Activated naive CD4-positive, alpha-beta T cell treated with anti-CD3 and anti-CD28 coated beads for 36 hours (primary cell): ENCODE measurements at regions not wholly inside any gene's neighbourhood (a gene's known extent, or its start where the extent isn't known, plus 50 kb on each side); places are given as distances from the start of the nearest gene placed in this dataset.
A peak's percentile ranks its signal among the peaks of the same experiment; 100 is the strongest.

Experiments used
- CTCF ChIA-PET: fragments of 350-600 bp; sonication (Branson Sonifier 250); formaldehyde crosslinking; loops from one replicate; lab custom pipeline; 2021; ENCODE audit warnings: antibody characterized with exemption; lab: Charles Lee
- DNase-seq: peaks from one replicate; pipeline ENCODE4 v3.0.0-alpha.2; 2020
- H3K27ac Mint-ChIP-seq: one replicate; pipeline ENCODE4 v1.8.0; 2021; ENCODE audit warnings: mild to moderate bottlenecking, mixed read lengths
- H3K27me3 Mint-ChIP-seq: one replicate; pipeline ENCODE4 v1.8.0; 2021; ENCODE audit warnings: low read depth, mixed read lengths
- H3K36me3 Mint-ChIP-seq: one replicate; pipeline ENCODE4 v1.8.0; 2021; ENCODE audit warnings: low read depth, mixed read lengths
- H3K4me1 Mint-ChIP-seq: one replicate; pipeline ENCODE4 v1.8.0; 2021; ENCODE audit warnings: low read depth, mixed read lengths
- H3K4me3 Mint-ChIP-seq: one replicate; pipeline ENCODE4 v1.8.0; 2021; ENCODE audit warnings: mild to moderate bottlenecking, moderate library complexity, mixed read lengths
- H3K9me3 Mint-ChIP-seq: one replicate; pipeline ENCODE4 v1.8.0; 2021; ENCODE audit warnings: mixed read lengths
- intact Hi-C: fragments of 100-400 bp; cut with micrococcal nuclease; formaldehyde crosslinking; loops from one replicate; pipeline ENCODE4 v1.15.1; 2023

DNA sequence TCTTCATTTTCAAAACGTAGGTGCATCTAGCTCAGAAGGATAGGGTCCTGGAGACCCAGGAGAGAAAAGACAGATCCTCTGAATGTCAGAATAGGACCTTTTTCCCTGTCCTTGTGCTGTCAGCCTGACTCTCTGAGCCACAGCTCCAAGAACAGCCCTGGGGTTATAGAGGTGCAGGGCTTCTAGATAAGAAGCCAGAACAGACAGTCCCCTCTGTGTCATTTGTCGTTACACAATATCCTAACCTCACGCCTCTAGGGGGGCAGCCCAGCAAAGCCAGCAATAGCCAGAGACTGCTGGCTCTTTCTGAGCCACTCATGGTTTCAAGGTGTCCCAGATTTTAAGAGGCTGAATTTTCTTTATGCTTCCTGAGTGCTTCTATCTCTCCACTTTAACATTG, 153.2 kb upstream of the THBS1 start:
- peak; percentile 16 for DNase-seq
- H3K27ac Mint-ChIP-seq = no peak overlapping the region
- H3K36me3 Mint-ChIP-seq = no peaks in the 10 kb centered on the region
- H3K4me3 Mint-ChIP-seq = no peak overlapping the region
- H3K4me1 Mint-ChIP-seq = peaks cover 38% of the 10 kb centered on the region
- peaks cover 1% of the 10 kb centered on the region for H3K9me3 Mint-ChIP-seq
- H3K27me3 Mint-ChIP-seq = peaks cover 33% of the 10 kb centered on the region
- intact Hi-C loops = loop anchor here (2.0 to 10.0 kb wide), 13 partner anchors 17 to 1355 kb away; partner anchors contain the start of genes FSIP1 and RASGRP1
- CTCF ChIA-PET = interaction anchor here (0.6 to 0.7 kb wide), 2 partner anchors 264 to 1764 kb away, joined by 3 to 5 read pairs; no protein-coding TSS in a partner anchor

DNA sequence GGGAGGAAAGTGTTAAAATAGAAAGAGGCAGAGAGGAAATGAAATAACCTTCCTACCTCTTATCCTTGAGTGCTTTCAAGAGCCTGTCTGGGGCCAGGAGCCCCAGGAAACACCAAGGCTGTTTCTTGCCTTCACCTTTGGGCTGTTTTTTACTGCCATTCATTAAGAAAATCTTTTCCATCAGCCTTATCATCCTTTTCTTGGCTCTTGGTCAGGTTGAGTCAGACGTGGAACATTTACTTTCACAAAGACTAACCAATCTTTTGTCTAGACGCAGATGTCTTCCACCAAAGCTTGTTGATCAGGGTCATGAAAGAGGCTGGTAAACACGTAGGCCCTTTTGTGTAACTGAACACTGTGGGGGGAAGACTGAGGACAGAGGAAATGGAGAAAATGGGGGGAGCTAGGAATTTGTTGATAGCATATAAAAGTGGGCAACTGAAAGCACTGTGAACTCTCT, 151.0 kb upstream of the THBS1 start:
- H3K27me3 Mint-ChIP-seq = peaks cover 43% of the 10 kb centered on the region
- peaks cover 38% of the 10 kb centered on the region for H3K4me1 Mint-ChIP-seq
- CTCF ChIA-PET = interaction anchor here (0.7 to 0.9 kb wide), 2 partner anchors 153 to 728 kb away, joined by 3 read pairs; no protein-coding TSS in a partner anchor
- H3K4me3 Mint-ChIP-seq = no peak overlapping the region
- DNase-seq = peak; percentile 11
- intact Hi-C loops = loop anchor here (5.0 to 10.0 kb wide), 5 partner anchors 168 to 865 kb away; partner anchors contain the start of gene RASGRP1
- H3K27ac Mint-ChIP-seq = no peak overlapping the region
- H3K36me3 Mint-ChIP-seq = no peaks in the 10 kb centered on the region
- H3K9me3 Mint-ChIP-seq = peaks cover 1% of the 10 kb centered on the region

DNA sequence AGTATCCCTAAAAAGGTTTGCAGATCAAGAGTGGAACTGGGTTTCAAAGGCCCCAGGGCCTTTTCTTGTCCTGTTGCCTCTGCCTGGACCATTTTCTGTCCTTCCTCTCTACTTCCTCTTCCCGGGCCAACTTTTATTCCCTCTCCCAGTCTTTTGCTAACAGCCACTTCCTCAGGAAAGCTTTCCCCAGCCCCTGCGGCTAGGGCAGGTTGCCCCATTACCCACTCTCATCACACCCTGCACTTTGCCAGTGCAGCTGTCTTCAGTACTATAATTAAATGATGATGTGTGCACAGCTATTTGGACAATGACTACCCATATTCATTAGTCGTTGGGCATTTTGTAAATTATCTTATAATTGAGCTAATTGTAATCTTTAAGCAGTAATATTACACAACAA, 150.5 kb upstream of the THBS1 start:
- Mint-ChIP-seq H3K27me3 (peaks cover 43% of the 10 kb centered on the region), H3K36me3 (no peaks in the 10 kb centered on the region), H3K4me3 (no peak overlapping the region), H3K27ac (no peak overlapping the region), H3K9me3 (peaks cover 1% of the 10 kb centered on the region), H3K4me1 (peaks cover 38% of the 10 kb centered on the region)
- intact Hi-C loops = no loop called here
- no peak for DNase-seq
- CTCF ChIA-PET = interaction anchor here (0.5 kb wide), 1 partner anchor 327 kb away, joined by 3 read pairs; no protein-coding TSS in a partner anchor

DNA sequence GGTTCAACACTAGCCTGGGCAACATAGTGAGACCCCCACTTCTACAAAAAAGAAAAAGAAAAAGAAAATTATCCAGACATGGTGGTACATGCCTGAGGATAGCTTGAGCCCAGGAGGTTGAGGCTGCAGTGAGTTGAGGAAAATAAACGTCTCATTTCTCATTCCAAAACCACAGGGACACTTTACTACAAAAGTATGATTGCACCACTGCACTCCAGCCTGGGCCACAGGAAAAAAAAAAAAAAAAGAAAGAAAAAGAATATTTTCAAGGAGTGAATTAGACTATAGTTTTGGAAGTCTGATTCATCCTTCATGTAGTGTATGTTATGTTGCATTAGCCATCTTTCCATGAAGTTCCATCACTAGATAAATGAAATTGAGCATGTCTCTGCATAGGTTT, 149.5 kb upstream of the THBS1 start:
- Mint-ChIP-seq H3K9me3 (no peaks in the 10 kb centered on the region), H3K4me3 (no peak overlapping the region), H3K4me1 (peaks cover 38% of the 10 kb centered on the region), H3K27me3 (peaks cover 41% of the 10 kb centered on the region), H3K27ac (no peak overlapping the region), H3K36me3 (no peaks in the 10 kb centered on the region)
- intact Hi-C loops = no loop called here
- DNase-seq = no peak
- CTCF ChIA-PET = no interaction called here

DNA sequence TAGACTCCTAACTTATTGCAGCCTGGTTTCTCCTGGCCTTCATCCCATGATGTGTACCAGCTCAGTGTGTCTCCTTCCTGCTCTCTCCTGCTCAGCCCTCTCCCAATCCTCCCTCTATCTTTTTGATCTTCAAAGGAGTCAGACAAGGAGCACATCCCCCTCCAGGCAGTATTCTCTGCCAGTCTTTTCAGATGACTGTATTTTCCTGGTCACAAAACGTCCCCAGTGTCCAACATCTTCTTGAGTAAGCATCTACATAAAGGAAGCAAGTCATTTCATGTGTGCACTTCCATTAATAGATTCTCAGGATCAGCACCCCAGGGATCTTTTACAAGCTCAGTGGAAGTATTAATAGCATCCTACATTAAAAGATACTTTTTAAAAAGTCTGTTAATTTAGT, 148.9 kb upstream of the THBS1 start:
- Mint-ChIP-seq H3K27me3 (peaks cover 44% of the 10 kb centered on the region), H3K4me3 (no peak overlapping the region), H3K4me1 (peaks cover 32% of the 10 kb centered on the region), H3K36me3 (no peaks in the 10 kb centered on the region), H3K9me3 (no peaks in the 10 kb centered on the region), H3K27ac (no peak overlapping the region)
- CTCF ChIA-PET = no interaction called here
- intact Hi-C loops = loop anchor here (1.0 kb wide), 1 partner anchor 18 kb away; no protein-coding TSS in a partner anchor
- no peak for DNase-seq

DNA sequence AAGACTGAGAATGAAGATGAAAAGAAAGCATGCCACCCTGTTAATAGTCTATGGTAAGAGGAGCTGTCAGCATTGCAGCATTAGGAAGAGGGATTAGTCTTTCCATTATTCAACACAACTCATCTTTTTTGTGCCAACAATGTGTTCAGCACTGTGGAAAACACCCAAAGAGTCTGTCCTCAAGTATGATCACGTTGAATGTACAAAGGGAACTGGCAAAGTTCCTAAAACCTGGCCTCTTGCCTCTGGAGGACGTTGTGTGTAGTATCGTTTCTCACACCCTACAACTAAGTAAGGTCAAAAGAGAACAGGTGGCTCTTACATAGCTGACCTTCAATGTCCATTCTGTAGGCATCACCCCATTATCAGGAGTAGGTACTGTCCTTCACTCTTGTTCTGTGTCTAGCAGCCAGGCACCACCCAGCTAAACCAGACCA, 147.9 kb upstream of the THBS1 start:
- intact Hi-C loops = loop anchor here (1.0 kb wide), 1 partner anchor 17 kb away; no protein-coding TSS in a partner anchor
- H3K9me3 Mint-ChIP-seq = no peaks in the 10 kb centered on the region
- peaks cover 23% of the 10 kb centered on the region for H3K4me1 Mint-ChIP-seq
- peaks cover 48% of the 10 kb centered on the region for H3K27me3 Mint-ChIP-seq
- no peak for DNase-seq
- H3K27ac Mint-ChIP-seq = no peak overlapping the region
- H3K4me3 Mint-ChIP-seq = no peak overlapping the region
- CTCF ChIA-PET = no interaction called here
- no peaks in the 10 kb centered on the region for H3K36me3 Mint-ChIP-seq

DNA sequence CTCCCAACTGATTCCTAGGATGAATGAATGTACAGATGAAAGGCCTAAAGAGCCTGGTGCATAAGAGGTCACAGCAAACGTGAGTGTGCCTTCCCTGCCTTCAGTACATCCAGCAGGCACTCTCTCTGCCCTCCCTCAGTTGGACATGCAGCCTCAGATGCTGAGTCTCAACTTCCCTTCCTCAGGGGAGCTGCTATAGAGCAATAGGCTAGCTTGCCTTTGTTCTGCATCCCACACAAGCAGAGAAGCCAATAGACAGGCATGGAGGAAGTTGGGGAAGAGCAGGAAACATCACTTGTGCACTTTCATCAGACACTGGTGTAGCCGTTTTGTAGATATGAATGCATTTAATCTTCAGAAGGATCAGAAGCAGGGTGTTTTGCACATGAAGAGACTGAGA, 147.5 kb upstream of the THBS1 start:
- no peaks in the 10 kb centered on the region for H3K9me3 Mint-ChIP-seq
- no peak overlapping the region for H3K27ac Mint-ChIP-seq
- H3K36me3 Mint-ChIP-seq = no peaks in the 10 kb centered on the region
- peaks cover 47% of the 10 kb centered on the region for H3K27me3 Mint-ChIP-seq
- no peak overlapping the region for H3K4me3 Mint-ChIP-seq
- DNase-seq = no peak
- intact Hi-C loops = no loop called here
- H3K4me1 Mint-ChIP-seq = peaks cover 19% of the 10 kb centered on the region
- CTCF ChIA-PET = no interaction called here

DNA sequence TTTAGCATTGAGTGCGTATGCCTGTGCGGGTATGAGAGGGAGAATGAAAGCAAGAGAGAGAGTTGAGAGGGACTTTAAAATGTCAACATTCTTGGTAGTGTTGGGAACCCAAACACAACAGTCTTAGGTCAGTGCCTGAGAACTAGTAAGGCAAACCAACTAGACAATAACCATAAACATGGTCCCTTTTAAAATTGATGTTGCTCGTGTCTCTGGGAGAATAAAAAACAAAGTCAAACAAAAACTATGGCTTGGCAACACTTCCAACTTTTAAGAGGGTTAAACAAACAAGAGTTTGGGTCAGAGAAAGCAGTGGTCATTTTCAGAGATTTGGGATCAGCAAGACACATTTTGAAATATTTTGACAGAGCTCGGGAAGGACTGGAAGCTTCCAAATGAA, 146.7 kb upstream of the THBS1 start:
- intact Hi-C loops = no loop called here
- peaks cover 43% of the 10 kb centered on the region for H3K27me3 Mint-ChIP-seq
- no peak overlapping the region for H3K4me3 Mint-ChIP-seq
- peaks cover 11% of the 10 kb centered on the region for H3K4me1 Mint-ChIP-seq
- DNase-seq = no peak
- no peak overlapping the region for H3K27ac Mint-ChIP-seq
- H3K36me3 Mint-ChIP-seq = no peaks in the 10 kb centered on the region
- CTCF ChIA-PET = no interaction called here
- H3K9me3 Mint-ChIP-seq = no peaks in the 10 kb centered on the region

DNA sequence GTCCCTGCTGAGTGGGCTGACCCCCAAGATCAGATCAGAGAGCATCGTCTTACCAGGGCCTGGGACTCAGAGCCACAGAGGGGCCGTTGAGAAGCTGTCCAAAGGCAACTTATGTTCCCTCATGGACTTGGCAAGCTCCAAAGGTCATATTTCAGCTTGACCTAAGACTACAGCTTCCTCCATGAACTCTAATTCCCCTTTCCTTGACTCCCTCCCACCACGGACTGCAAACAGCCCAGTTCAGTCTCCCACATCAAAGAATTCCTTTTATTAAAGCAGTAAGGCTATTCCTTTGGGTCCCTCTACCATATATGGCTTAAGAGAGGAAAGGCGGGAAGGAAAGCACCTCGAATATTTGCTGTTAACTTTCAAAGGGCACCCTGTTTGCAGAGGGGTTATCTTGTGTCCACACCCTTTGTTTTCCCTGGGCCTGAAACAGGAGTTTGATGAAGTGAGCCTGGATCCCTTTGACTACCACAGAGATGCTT, 146.1 kb upstream of the THBS1 start:
- CTCF ChIA-PET = no interaction called here
- intact Hi-C loops = no loop called here
- Mint-ChIP-seq H3K9me3 (no peaks in the 10 kb centered on the region), H3K4me3 (no peak overlapping the region), H3K27ac (no peak overlapping the region), H3K36me3 (no peaks in the 10 kb centered on the region), H3K4me1 (peaks cover 7% of the 10 kb centered on the region), H3K27me3 (peaks cover 43% of the 10 kb centered on the region)
- DNase-seq = no peak

DNA sequence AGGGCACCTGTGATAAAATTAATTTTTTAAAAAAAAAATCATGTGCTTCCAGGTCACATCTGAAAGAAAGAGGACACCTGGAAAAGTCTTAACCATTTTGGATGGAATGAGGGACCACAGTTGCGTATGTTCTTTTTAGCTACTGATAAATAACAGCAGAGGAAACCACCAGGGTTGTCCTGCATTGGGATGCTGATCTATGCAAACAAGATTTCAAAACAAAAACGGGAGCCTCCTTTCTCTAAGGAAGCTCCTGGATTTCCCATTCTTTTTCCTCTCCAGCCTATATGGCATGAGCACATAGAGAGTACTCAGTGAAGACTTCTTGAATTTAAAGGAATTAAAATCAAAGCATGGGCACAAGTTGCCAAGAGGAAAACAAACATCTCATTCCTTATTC, 145.6 kb upstream of the THBS1 start:
- CTCF ChIA-PET = no interaction called here
- H3K27ac Mint-ChIP-seq = no peak overlapping the region
- no peak for DNase-seq
- peaks cover 2% of the 10 kb centered on the region for H3K4me1 Mint-ChIP-seq
- intact Hi-C loops = no loop called here
- H3K9me3 Mint-ChIP-seq = no peaks in the 10 kb centered on the region
- no peak overlapping the region for H3K4me3 Mint-ChIP-seq
- no peaks in the 10 kb centered on the region for H3K36me3 Mint-ChIP-seq
- H3K27me3 Mint-ChIP-seq = peaks cover 42% of the 10 kb centered on the region

DNA sequence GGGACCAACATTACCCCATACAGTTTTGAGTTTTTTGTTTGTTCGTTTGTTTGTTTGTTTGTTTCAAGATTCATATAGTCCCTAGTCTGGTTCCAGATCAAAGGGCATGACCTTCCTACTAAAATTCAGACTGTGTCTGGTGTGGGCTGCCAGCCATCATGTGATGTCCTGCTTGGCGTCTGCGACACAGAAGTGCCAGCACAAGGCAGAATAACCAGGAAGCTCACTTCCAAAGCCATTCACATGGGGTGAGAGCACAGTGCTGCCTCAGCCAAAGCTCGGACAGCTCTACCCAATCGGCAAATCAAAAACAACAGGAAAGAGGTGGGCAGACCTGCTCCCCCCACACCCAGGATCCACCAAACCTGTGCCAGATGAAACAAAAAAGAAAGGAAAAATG, 142.6 kb upstream of the THBS1 start:
- Mint-ChIP-seq H3K27me3 (peaks cover 24% of the 10 kb centered on the region), H3K4me1 (no peaks in the 10 kb centered on the region), H3K27ac (no peak overlapping the region), H3K9me3 (no peaks in the 10 kb centered on the region), H3K4me3 (no peak overlapping the region), H3K36me3 (no peaks in the 10 kb centered on the region)
- CTCF ChIA-PET = no interaction called here
- intact Hi-C loops = no loop called here
- no peak for DNase-seq

DNA sequence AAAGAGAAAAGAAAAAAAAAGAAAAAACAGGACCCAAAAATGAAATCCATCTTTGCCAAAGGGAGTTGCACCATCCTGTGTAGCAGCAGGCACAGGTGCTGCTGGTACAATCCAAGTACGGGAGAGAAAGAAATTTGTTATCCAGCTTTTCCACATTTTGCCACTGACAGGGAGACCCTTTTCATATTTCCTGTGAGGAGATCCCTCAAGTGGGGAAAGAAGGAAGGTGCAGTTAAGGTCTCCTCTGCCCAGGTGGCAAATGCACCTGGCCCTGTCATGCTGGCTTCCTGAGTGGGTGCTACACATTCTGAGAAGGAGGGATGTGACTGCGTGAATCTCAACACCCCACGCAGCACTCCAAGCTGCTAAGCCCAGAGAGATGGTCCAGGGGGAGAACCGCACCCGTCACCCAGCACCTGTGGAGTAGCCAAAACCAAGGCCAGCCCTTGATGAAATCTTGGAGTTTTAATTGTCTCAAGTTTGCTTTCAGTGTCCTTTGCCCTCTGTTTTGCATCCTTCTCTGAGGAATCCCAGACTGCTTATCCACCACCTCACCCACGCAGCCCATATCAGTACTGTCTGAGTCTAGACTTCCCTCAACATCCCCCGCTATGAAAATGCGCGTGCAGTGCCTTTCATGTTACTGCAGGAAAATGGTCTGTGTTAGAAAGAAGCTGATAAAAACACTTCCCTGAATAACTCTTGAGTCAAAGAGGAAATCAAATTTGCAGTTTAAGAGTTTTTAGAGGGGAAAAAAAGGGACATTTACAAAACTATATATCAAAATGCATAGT, 141.9 kb upstream of the THBS1 start:
- CTCF ChIA-PET = no interaction called here

DNA sequence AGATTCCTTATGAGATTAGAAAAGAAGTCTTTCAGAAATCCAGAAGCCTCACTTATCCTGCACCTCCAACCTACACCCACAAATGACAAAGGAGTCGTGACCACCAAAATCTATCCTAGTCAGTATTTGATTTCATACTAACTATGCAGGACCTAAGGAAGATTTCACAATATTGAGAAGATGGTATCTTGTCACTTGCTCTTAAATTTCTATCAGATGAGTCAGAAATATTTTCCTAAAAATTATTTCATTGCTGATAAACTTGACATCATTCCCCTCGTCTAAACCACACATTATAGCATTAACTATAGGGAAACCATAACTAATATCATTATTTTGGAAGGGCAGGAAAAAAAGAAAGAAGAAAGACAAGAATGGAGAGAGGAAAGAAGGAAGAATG, 138.0 kb upstream of the THBS1 start:
- no peak for DNase-seq
- no peaks in the 10 kb centered on the region for H3K4me1 Mint-ChIP-seq
- CTCF ChIA-PET = no interaction called here
- no peaks in the 10 kb centered on the region for H3K36me3 Mint-ChIP-seq
- no peaks in the 10 kb centered on the region for H3K9me3 Mint-ChIP-seq
- no peak overlapping the region for H3K27ac Mint-ChIP-seq
- peaks cover 11% of the 10 kb centered on the region for H3K27me3 Mint-ChIP-seq
- intact Hi-C loops = no loop called here
- H3K4me3 Mint-ChIP-seq = no peak overlapping the region

More for the DNA sequence above, 141.9 kb upstream of the THBS1 start:
- no peak overlapping the region for H3K27ac Mint-ChIP-seq
- no peak for DNase-seq
- H3K36me3 Mint-ChIP-seq = no peaks in the 10 kb centered on the region
- intact Hi-C loops = no loop called here
- H3K9me3 Mint-ChIP-seq = no peaks in the 10 kb centered on the region
- H3K4me1 Mint-ChIP-seq = no peaks in the 10 kb centered on the region
- H3K27me3 Mint-ChIP-seq = peaks cover 20% of the 10 kb centered on the region
- H3K4me3 Mint-ChIP-seq = no peak overlapping the region
